Fibroblast of villous mesenchyme (primary cell): ENCODE measurements at regions not wholly inside any gene's neighbourhood (a gene's known extent, or its start where the extent isn't known, plus 50 kb on each side); places are given as distances from the start of the nearest gene placed in this dataset.

ENCODE experiments used
- DNase-seq: peaks from one replicate; pipeline ENCODE4 v3.0.0-alpha.2; 2010; ENCODE audit warnings: low read depth
- H3K4me3 ChIP-seq: 2 replicates; pipeline ENCODE4 v1.5.1; 2011; ENCODE audit warnings: low read depth, mild to moderate bottlenecking, low read length
- CTCF ChIP-seq: IDR thresholded peaks from 2 replicates; pipeline ENCODE4 v1.5.1; 2012; ENCODE audit warnings: low read depth, mild to moderate bottlenecking, low read length; ENCODE audit not compliant: insufficient read depth

DNA sequence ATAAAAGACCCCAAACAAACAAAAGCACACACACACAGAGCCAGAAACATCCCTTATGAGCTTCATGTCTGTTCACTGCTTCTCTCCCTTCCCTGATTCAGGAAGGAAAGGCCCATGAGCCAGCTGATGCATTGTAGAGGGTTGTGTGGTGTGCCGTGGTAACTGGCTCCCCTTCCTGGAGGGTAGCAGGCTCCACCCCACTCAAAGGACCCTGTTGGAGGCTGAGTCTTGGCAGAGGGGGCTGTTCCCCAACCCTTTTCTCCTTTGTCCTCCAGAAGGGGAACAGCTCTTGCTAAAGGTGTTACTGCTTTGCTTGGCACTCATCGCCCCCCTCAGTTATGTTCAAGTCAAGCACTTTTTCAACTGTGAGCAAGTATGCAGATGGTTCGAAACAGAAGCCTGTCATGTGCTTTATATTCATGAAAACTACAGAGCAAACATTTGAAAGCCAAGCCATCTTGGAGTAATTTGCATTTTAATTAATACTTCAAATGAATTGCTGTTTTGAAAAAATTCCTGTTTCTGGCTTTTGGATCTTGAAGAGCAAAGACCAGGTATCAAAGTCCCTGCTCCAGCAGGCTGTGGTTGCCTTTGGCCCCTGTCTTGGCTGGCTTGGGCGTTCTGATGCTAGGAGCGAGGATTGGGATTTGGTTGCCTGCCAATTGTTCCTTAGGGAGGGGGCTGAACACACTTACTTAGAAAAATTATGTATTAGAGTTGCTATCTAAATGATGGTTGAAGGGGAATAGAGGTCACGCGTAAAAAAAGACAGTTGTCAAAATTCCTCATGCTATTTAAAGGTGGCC lies 267.8 kb downstream of the TSN start:
- no peak overlapping the region for H3K4me3 ChIP-seq
- no peak for TF ChIP-seq CTCF
- DNase-seq: no peak

DNA sequence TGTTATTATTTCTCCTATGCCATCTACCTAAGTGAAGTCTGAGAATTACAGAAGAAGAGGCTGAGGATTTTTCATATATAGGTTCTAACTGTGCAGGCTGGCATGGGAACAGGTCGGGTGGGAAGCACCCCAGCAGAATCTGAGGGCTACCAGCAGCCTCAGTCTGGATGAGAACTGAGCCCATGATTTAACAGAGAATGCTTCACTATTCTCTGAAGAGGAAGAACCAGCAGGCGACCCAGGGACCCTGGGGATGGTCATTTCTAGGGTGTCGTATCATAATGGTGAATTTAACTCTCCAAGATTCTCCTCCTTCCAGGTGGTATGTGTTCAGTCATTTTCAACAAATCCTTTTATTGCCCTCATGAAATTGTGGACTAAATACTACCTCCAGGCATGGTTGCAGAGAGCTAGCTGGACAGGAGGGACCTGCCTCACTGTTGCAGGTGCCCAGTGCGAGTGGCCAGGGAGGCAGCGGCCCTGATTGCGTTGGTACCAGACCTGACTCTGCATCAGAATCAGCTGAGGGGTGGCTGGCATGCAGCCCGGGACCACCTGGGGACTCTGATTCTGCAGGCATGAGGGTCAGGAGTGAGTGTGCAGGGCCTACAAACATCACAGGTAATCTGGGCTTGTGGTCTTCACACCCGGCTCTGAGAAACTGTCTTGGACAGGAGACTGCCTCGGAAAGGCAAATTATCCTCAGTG lies 272.2 kb downstream of the TSN start:
- no peak for DNase-seq
- TF ChIP-seq CTCF: no peak
- no peak overlapping the region for H3K4me3 ChIP-seq

DNA sequence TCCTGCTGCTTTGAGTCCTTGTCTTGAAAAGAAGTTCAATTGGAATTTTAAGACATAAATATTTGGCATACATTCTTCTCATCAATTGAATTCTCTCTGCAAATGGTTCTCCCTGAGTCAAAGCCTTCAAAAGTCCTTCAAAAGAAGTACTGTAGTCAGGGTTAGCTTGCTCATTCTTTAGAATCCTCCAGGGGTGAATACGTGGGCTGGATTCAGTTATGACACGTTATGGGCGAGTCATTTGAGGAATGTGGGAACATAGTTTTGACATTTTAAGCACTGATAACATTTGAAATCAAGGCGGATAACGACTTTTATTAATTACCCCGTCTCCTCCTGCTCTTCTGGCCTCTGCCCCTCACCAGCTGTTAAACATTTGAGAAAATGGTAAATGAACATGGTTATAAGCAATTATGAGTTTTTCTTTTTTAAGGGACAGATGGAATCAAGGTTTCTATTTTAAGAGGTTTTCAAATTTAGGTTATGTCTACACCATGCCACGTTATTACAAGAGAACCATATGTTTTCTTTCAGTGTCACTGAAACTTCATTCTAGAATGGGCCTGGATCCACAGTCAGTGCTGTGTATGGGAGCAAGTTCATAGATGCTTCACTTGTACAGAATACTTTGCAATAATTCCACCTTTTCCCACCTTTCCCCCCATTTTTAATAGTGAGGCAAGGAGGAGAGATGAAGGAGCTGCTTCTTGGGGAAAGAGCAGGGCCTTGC lies 273.1 kb downstream of the TSN start:
- no peak for TF ChIP-seq CTCF
- H3K4me3 ChIP-seq: no peak overlapping the region
- peak; percentile 33 for DNase-seq

DNA sequence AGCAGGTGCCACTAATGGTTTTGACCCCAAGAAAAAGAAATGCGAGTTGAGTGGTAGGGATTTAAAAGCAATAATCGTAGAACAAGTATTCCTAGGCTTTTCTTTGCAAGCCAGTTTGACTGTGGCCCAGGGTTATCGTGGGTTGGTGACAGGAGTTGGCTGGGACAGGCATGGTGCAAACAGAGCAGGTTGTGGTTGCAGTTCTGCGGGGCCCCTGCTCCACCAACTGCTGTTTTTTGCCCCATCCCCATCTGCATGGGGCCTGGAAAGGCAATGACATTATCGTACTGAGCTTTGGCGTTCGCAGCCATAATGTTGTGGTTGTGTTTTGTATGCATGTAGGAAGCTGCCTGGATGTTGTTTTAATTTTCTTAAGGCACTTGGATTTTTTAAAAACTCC lies 274.0 kb downstream of the TSN start:
- DNase-seq: no peak
- no peak overlapping the region for H3K4me3 ChIP-seq
- TF ChIP-seq CTCF: no peak

GRCh38 chr2:122029945-122030344 lies 274.5 kb downstream of the TSN start:
- TF ChIP-seq CTCF: no peak
- no peak for DNase-seq
- H3K4me3 ChIP-seq: no peak overlapping the region

GRCh38 chr2:122031544-122032263 lies 276.3 kb downstream of the TSN start:
- H3K4me3 ChIP-seq: no peak overlapping the region
- TF ChIP-seq CTCF: no peak
- DNase-seq: no peak
